ENCODE measurements at regions not wholly inside any gene's neighbourhood (a gene's known extent, or its start where the extent isn't known, plus 50 kb on each side); places are given as distances from the start of the nearest gene placed in this dataset.

DNA sequence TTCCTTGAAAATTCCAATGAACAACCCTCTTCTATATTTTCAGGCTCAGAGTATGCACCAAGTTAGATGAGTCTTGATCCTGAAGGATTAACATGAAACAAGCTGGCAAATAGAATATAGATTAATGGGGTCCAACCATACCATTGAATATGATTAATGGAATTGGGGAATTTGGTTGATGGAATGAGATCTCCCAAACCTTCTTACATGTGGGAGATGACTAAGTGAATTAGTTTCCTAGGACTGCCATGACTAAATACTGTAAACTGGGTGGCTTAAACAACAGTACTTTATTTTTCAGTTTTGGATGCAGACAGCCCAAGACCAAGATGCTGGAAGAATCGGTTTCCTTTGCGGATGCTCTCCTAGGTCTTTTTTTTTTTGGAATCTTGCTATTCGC is 347.0 kb downstream of the QKI start:
- no peaks in the 10 kb centered on the region for H3K23me2 ChIP-seq (ENCODE audit: insufficient read length, low read depth, low read length, poor library complexity, severe bottlenecking)
- H3K23ac ChIP-seq (ENCODE audit: insufficient read length, low read depth, low read length) = no peak overlapping the region
- no peaks in the 10 kb centered on the region for H3K79me2 ChIP-seq (ENCODE audit: insufficient read depth, low read length)
- no peak overlapping the region for H2BK5ac ChIP-seq (ENCODE audit: insufficient read length, low read length)
- Mint-ChIP-seq H3K9me3 (no peaks in the 10 kb centered on the region), H3K36me3 (ENCODE audit: insufficient read depth in 1 of 3, low read depth in 3 of 3) (no peaks in the 10 kb centered on the region), H3K4me1 (peaks cover 21 to 37% of the 10 kb centered on the region in 2 experiments), H3K27me3 (ENCODE audit: low read depth) (no peaks in the 10 kb centered on the region), H3K4me3 (no peak overlapping the region), H3K27ac (no peak overlapping the region)
- no peak overlapping the region for H2BK120ac ChIP-seq (ENCODE audit: low read depth, low read length, poor library complexity, severe bottlenecking)
- no peak overlapping the region for H3K9ac ChIP-seq (ENCODE audit: extremely low read depth, insufficient read length, low read length)
- H2BK15ac ChIP-seq (ENCODE audit: low read depth, low read length) = no peak overlapping the region
- no peak overlapping the region for H2AFZ ChIP-seq (ENCODE audit: low read length)
- H3K4ac ChIP-seq (ENCODE audit: low read depth, low read length) = no peak overlapping the region
- H2AK5ac ChIP-seq (ENCODE audit: insufficient read length, low read length) = no peak overlapping the region
- H3K14ac ChIP-seq (ENCODE audit: insufficient read depth, low read length) = no peak overlapping the region
- H3K4me2 ChIP-seq (ENCODE audit: insufficient read depth, insufficient read length, low read length) = no peak overlapping the region
- H3K56ac ChIP-seq (ENCODE audit: insufficient read length, low read depth, low read length) = no peak overlapping the region
- no peak for DNase-seq
- H3K9me3 ChIP-seq (ENCODE audit: control insufficient read depth, low read depth, low read length) = no peaks in the 10 kb centered on the region
- H2BK20ac ChIP-seq (ENCODE audit: low read depth, low read length, poor library complexity, severe bottlenecking) = no peak overlapping the region
- no peak overlapping the region for H3K27ac ChIP-seq (ENCODE audit: insufficient read length, low read depth, low read length)
- no peaks in the 10 kb centered on the region for H3K27me3 ChIP-seq (ENCODE audit: insufficient read depth, low read length)
- no CpG with 5 or more reads among the region's 3 CpGs for WGBS (ENCODE audit: extremely low coverage, insufficient read length, low lambda C conversion rate)
- H3T11ph ChIP-seq (ENCODE audit: low read length) = no peak overlapping the region
- no peak overlapping the region for H4K8ac ChIP-seq (replicated peaks; ENCODE audit: insufficient read length, low read depth, low read length)
- no peak overlapping the region for H4K5ac ChIP-seq (ENCODE audit: insufficient read length, low read depth, low read length)
- TF ChIP-seq, protein P1, sequence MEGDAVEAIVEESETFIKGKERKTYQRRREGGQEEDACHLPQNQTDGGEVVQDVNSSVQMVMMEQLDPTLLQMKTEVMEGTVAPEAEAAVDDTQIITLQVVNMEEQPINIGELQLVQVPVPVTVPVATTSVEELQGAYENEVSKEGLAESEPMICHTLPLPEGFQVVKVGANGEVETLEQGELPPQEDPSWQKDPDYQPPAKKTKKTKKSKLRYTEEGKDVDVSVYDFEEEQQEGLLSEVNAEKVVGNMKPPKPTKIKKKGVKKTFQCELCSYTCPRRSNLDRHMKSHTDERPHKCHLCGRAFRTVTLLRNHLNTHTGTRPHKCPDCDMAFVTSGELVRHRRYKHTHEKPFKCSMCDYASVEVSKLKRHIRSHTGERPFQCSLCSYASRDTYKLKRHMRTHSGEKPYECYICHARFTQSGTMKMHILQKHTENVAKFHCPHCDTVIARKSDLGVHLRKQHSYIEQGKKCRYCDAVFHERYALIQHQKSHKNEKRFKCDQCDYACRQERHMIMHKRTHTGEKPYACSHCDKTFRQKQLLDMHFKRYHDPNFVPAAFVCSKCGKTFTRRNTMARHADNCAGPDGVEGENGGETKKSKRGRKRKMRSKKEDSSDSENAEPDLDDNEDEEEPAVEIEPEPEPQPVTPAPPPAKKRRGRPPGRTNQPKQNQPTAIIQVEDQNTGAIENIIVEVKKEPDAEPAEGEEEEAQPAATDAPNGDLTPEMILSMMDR (conservative IDR thresholded peaks at IDR 0.05) = no peak
- no peaks in the 10 kb centered on the region for H3K79me1 ChIP-seq (ENCODE audit: insufficient read depth, low read depth, low read length, poor library complexity, severe bottlenecking)
- H4K91ac ChIP-seq (ENCODE audit: insufficient read length, low read depth, low read length) = no peak overlapping the region
- no peak overlapping the region for H2BK12ac ChIP-seq (ENCODE audit: insufficient read length, low read depth, low read length)
- H3K4me1 ChIP-seq (ENCODE audit: insufficient read depth, low read length) = peaks cover 7% of the 10 kb centered on the region; the same call in 1 of the 2 replicates
- H3K18ac ChIP-seq (ENCODE audit: insufficient read length, low read depth, low read length) = no peak overlapping the region
- H4K20me1 ChIP-seq (ENCODE audit: control insufficient read depth, insufficient read depth, insufficient read length) = no peaks in the 10 kb centered on the region

All from H9 (cell line).